NB4 (cell line): ENCODE measurements at regions not wholly inside any gene's neighbourhood (a gene's known extent, or its start where the extent isn't known, plus 50 kb on each side); places are given as distances from the start of the nearest gene placed in this dataset.

Experiments used
- CTCF ChIP-seq: IDR thresholded peaks from one replicate; pipeline ENCODE4 v1.5.1; 2012; ENCODE audit warnings: low read depth, low read length
- MAX ChIP-seq: IDR thresholded peaks from 2 replicates; pipeline ENCODE4 v1.6.1; 2011; ENCODE audit warnings: low read depth, low read length
- MYC ChIP-seq: IDR thresholded peaks from 2 replicates; pipeline ENCODE4 v1.6.1; 2011; ENCODE audit warnings: low read depth, low read length
- POLR2A ChIP-seq: IDR thresholded peaks from 2 replicates; pipeline ENCODE4 v1.6.1; 2011; ENCODE audit warnings: mild to moderate bottlenecking; ENCODE audit not compliant: insufficient read length; ENCODE audit errors: extremely low read depth

- TF ChIP-seq CTCF = no peak
- TF ChIP-seq MYC = no peak
- TF ChIP-seq POLR2A = no peak
- no peak for TF ChIP-seq MAX
Observed at GRCh38 chr5:112584781-112585180, 152.9 kb upstream of the APC start.
